ENCODE measurements at regions not wholly inside any gene's neighbourhood (a gene's known extent, or its start where the extent isn't known, plus 50 kb on each side); places are given as distances from the start of the nearest gene placed in this dataset.
A peak's percentile ranks its signal among the peaks of the same experiment; 100 is the strongest.
"Not testable (repeated sequence)": the region's sequence is repeated elsewhere in the genome, so short reads cannot be mapped to it uniquely, and the experiment has no call there.

- ATAC-seq (no peak), DNase-seq (ENCODE audit: low spot score in 2 of 2) (no peak)
- Mint-ChIP-seq H3K36me3 (no peaks in the 10 kb centered on the region), H3K9me3 (peaks cover 7 to 9% of the 10 kb centered on the region in 2 donors), H3K27ac (no peak overlapping the region)
Measured at GRCh38 chr14:61149896-61150295, 131.2 kb downstream of the TMEM30B start.

GRCh38 chr14:61148742-61149350 lies 132.3 kb downstream of the TMEM30B start:
- DNase-seq (ENCODE audit: low spot score in 2 of 2) (no peak), ATAC-seq (no peak)
- Mint-ChIP-seq H3K9me3 (peaks cover 17% of the 10 kb centered on the region in 2 donors), H3K27ac (no peak overlapping the region), H3K36me3 (peaks cover 6 to 9% of the 10 kb centered on the region in 2 donors)

- peaks cover 17 to 25% of the 10 kb centered on the region in 2 donors for H3K9me3 Mint-ChIP-seq
- ATAC-seq (no peak), DNase-seq (ENCODE audit: low spot score in 2 of 2) (no peak)
- no peak overlapping the region for H3K27ac Mint-ChIP-seq
- peaks cover 6 to 16% of the 10 kb centered on the region in 2 donors for H3K36me3 Mint-ChIP-seq
Measured at GRCh38 chr14:61147831-61148549, 133.1 kb downstream of the TMEM30B start.

- peaks cover 17 to 26% of the 10 kb centered on the region in 2 donors for H3K9me3 Mint-ChIP-seq
Measured at GRCh38 chr14:61147381-61147821, 133.7 kb downstream of the TMEM30B start.

GRCh38 chr14:61146899-61147298 lies 134.2 kb downstream of the TMEM30B start:
- DNase-seq (ENCODE audit: low spot score in 2 of 2) (no peak), ATAC-seq (no peak)
- Mint-ChIP-seq H3K36me3 (peaks cover 6 to 17% of the 10 kb centered on the region in 2 donors), H3K9me3 (peaks cover 17 to 26% of the 10 kb centered on the region in 2 donors), H3K27ac (no peak overlapping the region)

More at GRCh38 chr14:61147381-61147821, 133.7 kb downstream of the TMEM30B start:
- ATAC-seq = no peak
- Mint-ChIP-seq H3K27ac (no peak overlapping the region), H3K36me3 (peaks cover 6 to 17% of the 10 kb centered on the region in 2 donors)
- DNase-seq (ENCODE audit: low spot score in 2 of 2) = no peak

GRCh38 chr14:61145903-61146481 lies 135.1 kb downstream of the TMEM30B start:
- ATAC-seq = no peak

GRCh38 chr14:61145034-61145902 lies 135.9 kb downstream of the TMEM30B start:
- ATAC-seq (no peak), DNase-seq (ENCODE audit: low spot score in 2 of 2) (no peak)
- H3K36me3 Mint-ChIP-seq = peaks cover 6 to 17% of the 10 kb centered on the region in 2 donors
- H3K9me3 Mint-ChIP-seq = peaks cover 17 to 21% of the 10 kb centered on the region in 2 donors
- H3K27ac Mint-ChIP-seq = peak overlapping the region in 1 of 2 donors; percentile 36

More at GRCh38 chr14:61145903-61146481, 135.1 kb downstream of the TMEM30B start:
- H3K36me3 Mint-ChIP-seq = peaks cover 6 to 17% of the 10 kb centered on the region in 2 donors
- no peak for DNase-seq (ENCODE audit: low spot score in 2 of 2)
- peaks cover 17 to 21% of the 10 kb centered on the region in 2 donors for H3K9me3 Mint-ChIP-seq
- no peak overlapping the region for H3K27ac Mint-ChIP-seq

- Mint-ChIP-seq H3K36me3 (peaks cover 6 to 17% of the 10 kb centered on the region in 2 donors), H3K9me3 (peaks cover 17 to 21% of the 10 kb centered on the region in 2 donors)
- not testable (repeated sequence) for DNase-seq (ENCODE audit: low spot score in 2 of 2); ATAC-seq; H3K27ac Mint-ChIP-seq
Measured at GRCh38 chr14:61144117-61145033, 136.8 kb downstream of the TMEM30B start.

GRCh38 chr14:61140872-61141271 lies 140.3 kb downstream of the TMEM30B start:
- Mint-ChIP-seq H3K36me3 (peaks cover 17 to 28% of the 10 kb centered on the region in 2 donors), H3K27ac (no peak overlapping the region), H3K9me3 (peaks cover 28 to 38% of the 10 kb centered on the region in 2 donors)
- DNase-seq (ENCODE audit: low spot score in 2 of 2) (no peak), ATAC-seq (peak; percentile 38 to 72)

GRCh38 chr14:61140271-61140670 lies 140.9 kb downstream of the TMEM30B start:
- Mint-ChIP-seq H3K9me3 (peaks cover 26 to 41% of the 10 kb centered on the region in 2 donors), H3K36me3 (peaks cover 17 to 28% of the 10 kb centered on the region in 2 donors)
- DNase-seq (ENCODE audit: low spot score in 2 of 2) = no peak

GRCh38 chr14:61139006-61139599 lies 142.0 kb downstream of the TMEM30B start:
- no peak for ATAC-seq
- Mint-ChIP-seq H3K36me3 (peaks cover 11 to 21% of the 10 kb centered on the region in 2 donors), H3K27ac (peak overlapping the region in 1 of 2 donors; percentile 4), H3K9me3 (peaks cover 14 to 36% of the 10 kb centered on the region in 2 donors)
- no peak for DNase-seq (ENCODE audit: low spot score in 2 of 2)

More at GRCh38 chr14:61140271-61140670, 140.9 kb downstream of the TMEM30B start:
- no peak for ATAC-seq
- no peak overlapping the region for H3K27ac Mint-ChIP-seq

- Mint-ChIP-seq H3K27ac (no peak overlapping the region), H3K9me3 (peaks cover 11 to 24% of the 10 kb centered on the region in 2 donors), H3K36me3 (peaks cover 11% of the 10 kb centered on the region in 2 donors)
- no peak for DNase-seq (ENCODE audit: low spot score in 2 of 2)
- peak; percentile 20 to 55 for ATAC-seq
Measured at GRCh38 chr14:61132894-61133293, 148.2 kb downstream of the TMEM30B start.

- DNase-seq (ENCODE audit: low spot score in 2 of 2) (no peak), ATAC-seq (no peak)
- Mint-ChIP-seq H3K9me3 (peaks cover 6 to 19% of the 10 kb centered on the region in 2 donors), H3K36me3 (peaks cover 7% of the 10 kb centered on the region in 2 donors), H3K27ac (no peak overlapping the region)
Measured at GRCh38 chr14:61132336-61132735, 148.8 kb downstream of the TMEM30B start.

GRCh38 chr14:61130512-61131260 lies 149.6 kb downstream of the SLC38A6 start:
- Mint-ChIP-seq H3K27ac (no peak overlapping the region), H3K36me3 (no peaks in the 10 kb centered on the region), H3K9me3 (peaks cover 0 to 6% of the 10 kb centered on the region in 2 donors)
- ATAC-seq = no peak
- no peak for DNase-seq (ENCODE audit: low spot score in 2 of 2)
